ENCODE measurements at regions not wholly inside any gene's neighbourhood (a gene's known extent, or its start where the extent isn't known, plus 50 kb on each side); places are given as distances from the start of the nearest gene placed in this dataset.

GRCh38 chr9:109931623-109932022 lies 151.6 kb downstream of the PALM2AKAP2 start:
- no peak for TF ChIP-seq BHLHE40 (IDR thresholded peaks at IDR 0.05; ENCODE audit: borderline replicate concordance)
- TF ChIP-seq FOXM1 (IDR thresholded peaks at IDR 0.05; ENCODE audit: borderline replicate concordance), result no peak
- no peak for TF ChIP-seq SP1 (IDR thresholded peaks at IDR 0.05)
- no peak for TF ChIP-seq CTBP1 (IDR thresholded peaks at IDR 0.05; ENCODE audit: borderline replicate concordance)
- no peak for TF ChIP-seq FOXA1 (IDR thresholded peaks at IDR 0.05)
- no peak for TF ChIP-seq SUZ12 (IDR thresholded peaks at IDR 0.05)
- no peak for TF ChIP-seq PKNOX1 (IDR thresholded peaks at IDR 0.05)
- TF ChIP-seq FOXK2 (IDR thresholded peaks at IDR 0.05), result no peak
- TF ChIP-seq ARNT (IDR thresholded peaks at IDR 0.05), result no peak
- no peak for TF ChIP-seq ELF4 (IDR thresholded peaks at IDR 0.05)
